ENCODE measurements at regions not wholly inside any gene's neighbourhood (a gene's known extent, or its start where the extent isn't known, plus 50 kb on each side); places are given as distances from the start of the nearest gene placed in this dataset.
A peak's percentile ranks its signal among the peaks of the same experiment; 100 is the strongest.

DNA sequence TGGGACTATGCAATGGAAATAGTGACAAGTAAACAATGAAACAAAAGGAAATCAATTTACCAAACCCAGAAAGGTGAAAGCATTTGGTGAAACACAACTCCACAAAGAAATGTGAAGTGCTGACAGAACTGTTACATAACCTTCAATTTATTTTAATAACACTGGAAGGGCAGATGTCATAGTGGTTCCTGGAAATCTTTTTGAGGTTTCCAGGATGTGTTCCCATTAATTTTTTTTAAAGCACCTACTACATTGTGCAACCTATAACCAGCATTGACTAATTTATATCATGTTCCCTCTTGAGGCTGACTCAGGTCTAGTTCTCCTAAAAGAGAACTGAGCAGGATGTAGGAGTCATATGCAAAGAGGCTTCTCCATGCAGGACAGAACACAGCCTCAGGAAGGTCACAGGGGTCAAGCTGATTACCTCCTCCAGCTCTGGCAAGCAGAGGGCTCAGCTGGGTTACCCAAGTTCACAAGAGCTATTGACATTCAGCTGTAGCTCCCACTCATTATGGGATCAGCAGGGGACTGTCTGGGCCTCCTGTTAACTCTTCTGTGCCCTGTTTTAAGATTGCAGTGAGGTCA, 157.1 kb upstream of the NRIP1 start:
- no peak overlapping the region for H2AFZ ChIP-seq (ENCODE audit: insufficient read depth, low read length, poor library complexity)
- H4K91ac ChIP-seq (ENCODE audit: low read depth, low read length), result no peak overlapping the region
- H2AK5ac ChIP-seq (ENCODE audit: low read length), result no peak overlapping the region
- no peak overlapping the region for H2BK12ac ChIP-seq (ENCODE audit: low read length)
- H3K79me1 ChIP-seq (ENCODE audit: low read length), result no peaks in the 10 kb centered on the region
- H3K4me3 ChIP-seq (ENCODE audit: low read depth, low read length), result no peak overlapping the region
- H2BK5ac ChIP-seq (ENCODE audit: low read depth, low read length, poor library complexity), result no peak overlapping the region
- no peak overlapping the region for H3K9ac ChIP-seq (ENCODE audit: low read length)
- H3K4ac ChIP-seq (ENCODE audit: low read depth, low read length), result no peak overlapping the region
- H3K27ac ChIP-seq (ENCODE audit: low read depth, low read length), result no peak overlapping the region
- H3K23ac ChIP-seq (ENCODE audit: low read length), result no peak overlapping the region
- H3K18ac ChIP-seq (ENCODE audit: low read length), result no peak overlapping the region
- no peak overlapping the region for H4K8ac ChIP-seq (ENCODE audit: low read depth, low read length)
- H3K9me3 ChIP-seq (ENCODE audit: insufficient read depth, low read depth, low read length), result no peaks in the 10 kb centered on the region
- H3K4me2 ChIP-seq (ENCODE audit: low read length), result no peak overlapping the region
- no peak overlapping the region for H4K12ac ChIP-seq (ENCODE audit: low read depth, low read length)
- no peaks in the 10 kb centered on the region for H3K36me3 ChIP-seq (ENCODE audit: control insufficient read depth in 1 of 2, insufficient read depth in 2 of 2, low read length in 2 of 2)
- DNase-seq, result peak in 1 of 2 donors; percentile 34
- no peaks in the 10 kb centered on the region for H3K27me3 ChIP-seq (ENCODE audit: insufficient read depth, low read length)
- peaks cover 3 to 6% of the 10 kb centered on the region in 2 experiments for H3K4me1 ChIP-seq (ENCODE audit: control insufficient read depth in 1 of 2, insufficient read depth in 2 of 2, low read length in 2 of 2)
- no peak overlapping the region for H3K14ac ChIP-seq (ENCODE audit: low read length)
- H2BK120ac ChIP-seq (ENCODE audit: insufficient read depth, low read length, poor library complexity), result no peak overlapping the region
- H3K79me2 ChIP-seq (ENCODE audit: control insufficient read depth, insufficient read depth, low read length, poor library complexity), result no peaks in the 10 kb centered on the region

DNA sequence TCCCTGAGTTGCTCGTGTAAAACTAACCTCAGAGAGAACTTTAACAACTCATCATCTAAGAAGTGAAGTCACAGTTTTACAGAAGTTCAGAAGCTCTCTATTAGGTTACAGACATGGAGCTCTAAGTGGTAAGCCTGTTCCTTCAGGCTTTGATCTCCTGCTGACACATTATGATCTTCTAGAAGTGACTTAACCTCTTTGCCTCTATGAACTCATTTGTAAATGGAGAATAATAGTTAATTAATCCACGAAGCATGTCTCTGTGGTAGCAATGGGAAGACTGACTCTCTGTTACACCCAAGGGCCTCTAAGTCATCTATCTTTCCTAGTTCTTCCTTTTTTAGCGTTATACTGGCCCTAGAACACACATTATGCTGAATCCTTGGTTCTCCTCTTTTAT, 157.9 kb upstream of the NRIP1 start:
- no CpG with 5 or more reads among the region's 3 CpGs for WGBS (ENCODE audit: extremely low coverage, insufficient coverage, insufficient read length)

GRCh38 chr21:15224346-15225086, 159.7 kb upstream of the NRIP1 start:
- no peak overlapping the region for H2AFZ ChIP-seq (ENCODE audit: insufficient read depth, low read length, poor library complexity)
- no CpG with 5 or more reads among the region's 6 CpGs for WGBS (ENCODE audit: extremely low coverage, insufficient coverage, insufficient read length)

More for the DNA sequence above, 157.9 kb upstream of the NRIP1 start:
- no peak overlapping the region for H2AK5ac ChIP-seq (ENCODE audit: low read length)
- no peak for DNase-seq
- no peak overlapping the region for H3K18ac ChIP-seq (ENCODE audit: low read length)
- H3K4ac ChIP-seq (ENCODE audit: low read depth, low read length), result no peak overlapping the region
- no peaks in the 10 kb centered on the region for H3K27me3 ChIP-seq (ENCODE audit: insufficient read depth, low read length)
- H3K14ac ChIP-seq (ENCODE audit: low read length), result no peak overlapping the region
- H3K4me2 ChIP-seq (ENCODE audit: low read length), result no peak overlapping the region
- H3K79me2 ChIP-seq (ENCODE audit: control insufficient read depth, insufficient read depth, low read length, poor library complexity), result no peaks in the 10 kb centered on the region
- H3K27ac ChIP-seq (ENCODE audit: low read depth, low read length), result no peak overlapping the region
- H2BK120ac ChIP-seq (ENCODE audit: insufficient read depth, low read length, poor library complexity), result no peak overlapping the region
- H2AFZ ChIP-seq (ENCODE audit: insufficient read depth, low read length, poor library complexity), result no peak overlapping the region
- no peaks in the 10 kb centered on the region for H3K79me1 ChIP-seq (ENCODE audit: low read length)
- H4K12ac ChIP-seq (ENCODE audit: low read depth, low read length), result no peak overlapping the region
- no peak overlapping the region for H2BK12ac ChIP-seq (ENCODE audit: low read length)
- no peaks in the 10 kb centered on the region for H3K9me3 ChIP-seq (ENCODE audit: insufficient read depth, low read depth, low read length)
- H3K4me1 ChIP-seq (ENCODE audit: control insufficient read depth in 1 of 2, insufficient read depth in 2 of 2, low read length in 2 of 2), result peaks cover 3 to 6% of the 10 kb centered on the region in 2 experiments
- H3K23ac ChIP-seq (ENCODE audit: low read length), result no peak overlapping the region
- H4K8ac ChIP-seq (ENCODE audit: low read depth, low read length), result no peak overlapping the region
- H4K91ac ChIP-seq (ENCODE audit: low read depth, low read length), result no peak overlapping the region
- no peak overlapping the region for H3K9ac ChIP-seq (ENCODE audit: low read length)
- H3K36me3 ChIP-seq (ENCODE audit: control insufficient read depth in 1 of 2, insufficient read depth in 2 of 2, low read length in 2 of 2), result no peaks in the 10 kb centered on the region
- H2BK5ac ChIP-seq (ENCODE audit: low read depth, low read length, poor library complexity), result no peak overlapping the region
- no peak overlapping the region for H3K4me3 ChIP-seq (ENCODE audit: low read depth, low read length)

GRCh38 chr21:15227919-15228318, 163.1 kb upstream of the NRIP1 start:
- Histone ChIP-seq H2AFZ (ENCODE audit: insufficient read depth, low read length, poor library complexity) (no peak overlapping the region), H2BK5ac (ENCODE audit: low read depth, low read length, poor library complexity) (no peak overlapping the region), H2AK5ac (ENCODE audit: low read length) (no peak overlapping the region), H3K4me2 (ENCODE audit: low read length) (no peak overlapping the region), H2BK12ac (ENCODE audit: low read length) (no peak overlapping the region), H2BK120ac (ENCODE audit: insufficient read depth, low read length, poor library complexity) (no peak overlapping the region), H4K91ac (ENCODE audit: low read depth, low read length) (no peak overlapping the region), H3K4me3 (ENCODE audit: low read depth, low read length) (no peak overlapping the region), H4K8ac (ENCODE audit: low read depth, low read length) (no peak overlapping the region), H3K18ac (ENCODE audit: low read length) (no peak overlapping the region), H3K4me1 (ENCODE audit: control insufficient read depth in 1 of 2, insufficient read depth in 2 of 2, low read length in 2 of 2) (peaks cover 3% of the 10 kb centered on the region in 2 experiments), H3K36me3 (ENCODE audit: control insufficient read depth in 1 of 2, insufficient read depth in 2 of 2, low read length in 2 of 2) (no peaks in the 10 kb centered on the region), H3K14ac (ENCODE audit: low read length) (no peak overlapping the region), H3K27me3 (ENCODE audit: insufficient read depth, low read length) (no peaks in the 10 kb centered on the region), H3K23ac (ENCODE audit: low read length) (no peak overlapping the region), H4K12ac (ENCODE audit: low read depth, low read length) (no peak overlapping the region), H3K79me2 (ENCODE audit: control insufficient read depth, insufficient read depth, low read length, poor library complexity) (no peaks in the 10 kb centered on the region), H3K27ac (ENCODE audit: low read depth, low read length) (no peak overlapping the region), H3K9me3 (ENCODE audit: insufficient read depth, low read depth, low read length) (no peaks in the 10 kb centered on the region), H3K4ac (ENCODE audit: low read depth, low read length) (no peak overlapping the region), H3K9ac (ENCODE audit: low read length) (no peak overlapping the region), H3K79me1 (ENCODE audit: low read length) (no peaks in the 10 kb centered on the region)
- no CpG with 5 or more reads among the region's 3 CpGs for WGBS (ENCODE audit: extremely low coverage, insufficient coverage, insufficient read length)
- DNase-seq, result no peak

More at GRCh38 chr21:15224346-15225086, 159.7 kb upstream of the NRIP1 start:
- no peak overlapping the region for H4K12ac ChIP-seq (ENCODE audit: low read depth, low read length)
- H2BK12ac ChIP-seq (ENCODE audit: low read length), result no peak overlapping the region
- H3K9ac ChIP-seq (ENCODE audit: low read length), result no peak overlapping the region
- no peak overlapping the region for H3K14ac ChIP-seq (ENCODE audit: low read length)
- DNase-seq, result peak; percentile 6 to 21
- H3K4me2 ChIP-seq (ENCODE audit: low read length), result no peak overlapping the region
- H3K4me1 ChIP-seq (ENCODE audit: control insufficient read depth in 1 of 2, insufficient read depth in 2 of 2, low read length in 2 of 2), result peaks cover 3 to 6% of the 10 kb centered on the region in 2 experiments
- H2AK5ac ChIP-seq (ENCODE audit: low read length), result no peak overlapping the region
- no peak overlapping the region for H4K91ac ChIP-seq (ENCODE audit: low read depth, low read length)
- H3K4me3 ChIP-seq (ENCODE audit: low read depth, low read length), result no peak overlapping the region
- H2BK5ac ChIP-seq (ENCODE audit: low read depth, low read length, poor library complexity), result no peak overlapping the region
- no peak overlapping the region for H4K8ac ChIP-seq (ENCODE audit: low read depth, low read length)
- no peak overlapping the region for H2BK120ac ChIP-seq (ENCODE audit: insufficient read depth, low read length, poor library complexity)
- no peak overlapping the region for H3K27ac ChIP-seq (ENCODE audit: low read depth, low read length)
- H3K27me3 ChIP-seq (ENCODE audit: insufficient read depth, low read length), result no peaks in the 10 kb centered on the region
- no peak overlapping the region for H3K18ac ChIP-seq (ENCODE audit: low read length)
- no peak overlapping the region for H3K4ac ChIP-seq (ENCODE audit: low read depth, low read length)
- no peaks in the 10 kb centered on the region for H3K79me2 ChIP-seq (ENCODE audit: control insufficient read depth, insufficient read depth, low read length, poor library complexity)
- H3K79me1 ChIP-seq (ENCODE audit: low read length), result no peaks in the 10 kb centered on the region
- no peaks in the 10 kb centered on the region for H3K36me3 ChIP-seq (ENCODE audit: control insufficient read depth in 1 of 2, insufficient read depth in 2 of 2, low read length in 2 of 2)
- H3K23ac ChIP-seq (ENCODE audit: low read length), result no peak overlapping the region
- no peaks in the 10 kb centered on the region for H3K9me3 ChIP-seq (ENCODE audit: insufficient read depth, low read depth, low read length)

Measured in trophoblast cell (in vitro differentiated cells and primary cell).